ENCODE measurements at regions not wholly inside any gene's neighbourhood (a gene's known extent, or its start where the extent isn't known, plus 50 kb on each side); places are given as distances from the start of the nearest gene placed in this dataset.
"Not testable (repeated sequence)": the region's sequence is repeated elsewhere in the genome, so short reads cannot be mapped to it uniquely, and the experiment has no call there.

DNA sequence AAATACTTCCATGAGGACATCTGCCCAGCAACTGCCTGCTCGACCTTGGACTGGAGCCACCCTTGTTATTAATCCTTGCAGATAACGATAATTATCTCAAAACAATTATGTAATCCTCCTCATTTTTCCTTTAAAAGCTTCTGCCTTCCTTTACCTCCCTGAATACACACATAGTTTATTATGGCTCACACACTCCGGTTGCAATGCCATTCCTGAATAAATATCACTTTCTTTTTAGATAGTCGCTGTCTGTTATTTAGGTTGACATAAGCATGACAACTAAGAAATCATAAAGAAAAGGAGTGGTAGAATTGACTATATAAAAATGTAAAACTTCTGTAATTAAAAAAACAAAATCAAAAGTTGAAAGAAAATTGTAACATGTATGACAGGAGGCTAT is 64.8 kb downstream of the B4GALT7 start:
- DNase-seq (ENCODE audit: low spot score); in situ Hi-C loops (cut with HindIII; ENCODE audit: low sequenced_read_pairs): not testable (repeated sequence)

- in situ Hi-C loops (cut with HindIII; ENCODE audit: low sequenced_read_pairs) = not testable (repeated sequence)
Observed at GRCh38 chr5:177665172-177665571, 65.2 kb downstream of the B4GALT7 start.

GRCh38 chr5:177665960-177666359 is 66.0 kb downstream of the B4GALT7 start:
- in situ Hi-C loops (cut with HindIII; ENCODE audit: low sequenced_read_pairs); DNase-seq (ENCODE audit: low spot score): not testable (repeated sequence)

More at GRCh38 chr5:177665172-177665571, 65.2 kb downstream of the B4GALT7 start:
- not testable (repeated sequence) for DNase-seq (ENCODE audit: low spot score)

DNA sequence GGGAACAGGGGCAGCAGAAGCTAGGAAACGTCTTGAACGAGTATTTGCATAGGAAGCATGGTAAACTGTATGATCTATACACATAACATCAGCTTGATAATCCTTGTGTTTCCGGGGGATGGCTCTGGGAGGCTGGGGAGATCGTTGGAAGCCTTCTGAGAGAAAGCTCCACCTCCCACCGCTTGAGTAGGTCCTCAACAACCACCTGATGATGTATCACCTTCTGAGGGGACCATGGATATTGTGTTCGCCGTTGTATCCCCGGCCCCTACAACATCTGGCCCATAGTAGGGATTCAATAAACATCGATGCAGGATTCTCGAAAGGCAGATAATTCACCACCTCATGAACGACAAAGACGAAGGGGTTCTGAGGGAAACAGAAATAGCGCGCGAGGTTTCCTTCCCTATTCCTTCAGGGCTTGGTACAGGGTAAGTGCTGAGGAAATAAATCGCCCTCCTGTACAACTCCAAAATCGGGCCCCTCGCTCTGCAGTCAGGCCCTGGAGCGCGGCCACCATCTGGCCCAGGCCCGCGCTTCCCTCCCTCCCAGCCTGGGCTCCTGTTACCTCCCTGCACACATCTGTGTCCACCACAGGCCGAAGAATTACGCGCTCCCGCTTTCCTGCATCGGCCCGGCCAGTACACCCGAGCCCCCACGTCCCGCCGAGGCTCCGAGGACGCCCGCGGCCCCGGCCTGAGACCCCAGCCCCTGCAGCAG is 71.3 kb downstream of the B4GALT7 start:
- in situ Hi-C loops (cut with HindIII; ENCODE audit: low sequenced_read_pairs) = not testable (repeated sequence)

DNA sequence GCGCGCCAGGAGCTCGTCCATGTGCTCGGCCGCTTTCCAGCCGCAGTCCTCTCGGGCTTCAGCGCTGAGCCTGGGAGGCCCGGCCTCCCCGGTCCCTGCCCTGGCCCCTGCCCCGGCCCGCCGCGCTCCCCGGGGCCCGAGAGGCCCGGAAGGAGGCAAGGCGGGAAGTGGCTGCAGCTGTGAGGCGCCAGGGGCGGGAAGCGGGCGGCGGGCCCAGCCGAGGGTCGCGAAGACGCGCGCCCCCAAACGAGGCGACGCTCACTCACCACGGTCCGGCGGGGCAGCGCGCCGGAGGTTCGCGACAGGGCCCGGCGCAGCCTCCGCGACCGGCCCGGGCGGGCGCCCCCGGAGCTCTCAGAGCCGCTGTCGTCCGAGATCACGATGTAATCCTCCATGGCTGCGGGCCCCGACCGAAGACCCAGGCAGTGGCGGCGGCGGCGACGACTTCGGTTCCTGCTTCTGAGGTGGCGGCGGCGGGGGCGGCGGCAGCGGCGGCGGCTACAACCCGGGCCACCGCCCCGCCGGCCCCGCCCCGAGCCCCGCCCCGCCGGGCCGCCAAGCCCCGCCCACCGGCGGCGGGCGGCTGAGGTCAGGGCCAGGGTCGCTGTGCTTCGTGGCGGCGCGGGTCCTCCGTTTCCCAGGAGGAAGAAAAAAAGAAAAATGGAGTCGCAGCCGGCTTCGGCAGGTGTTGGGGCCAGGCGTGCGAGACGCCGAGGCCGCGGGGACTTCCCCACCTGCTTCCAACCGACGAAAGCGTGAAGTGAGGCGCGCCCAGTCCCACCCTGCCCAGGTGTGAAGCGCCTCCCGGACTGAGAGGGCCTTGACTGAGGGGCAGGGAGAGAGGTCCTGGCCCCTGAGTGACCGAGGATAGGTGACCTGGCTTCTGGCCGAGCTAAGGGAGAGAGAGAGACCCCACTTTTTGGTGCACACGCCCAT is 72.1 kb downstream of the B4GALT7 start:
- peak; percentile 25 for DNase-seq (ENCODE audit: low spot score)

More for the DNA sequence above, 71.3 kb downstream of the B4GALT7 start:
- DNase-seq (ENCODE audit: low spot score) = not testable (repeated sequence)

More for the DNA sequence above, 72.1 kb downstream of the B4GALT7 start:
- in situ Hi-C loops (cut with HindIII; ENCODE audit: low sequenced_read_pairs) = not testable (repeated sequence)
